IPS-NIHi11 (cell line): ENCODE measurements at regions not wholly inside any gene's neighbourhood (a gene's known extent, or its start where the extent isn't known, plus 50 kb on each side); places are given as distances from the start of the nearest gene placed in this dataset.
A peak's percentile ranks its signal among the peaks of the same experiment; 100 is the strongest.
"Not testable (repeated sequence)": the region's sequence is repeated elsewhere in the genome, so short reads cannot be mapped to it uniquely, and the experiment has no call there.

ENCODE experiments used
- DNase-seq: peaks from one replicate; pipeline ENCODE4 v3.0.0; 2012; ENCODE audit warnings: mixed read lengths, low spot score

- DNase-seq = not testable (repeated sequence)
Observed at GRCh38 chr2:132220589-132220988, 58.8 kb upstream of the ANKRD30BL start.

- DNase-seq = not testable (repeated sequence)
Observed at GRCh38 chr2:132221886-132222285, 60.1 kb upstream of the ANKRD30BL start.

GRCh38 chr2:132252191-132252893 lies 90.6 kb upstream of the ANKRD30BL start:
- no peak for DNase-seq

GRCh38 chr2:132252894-132253264 lies 91.1 kb upstream of the ANKRD30BL start:
- no peak for DNase-seq

GRCh38 chr2:132253496-132254305 lies 91.9 kb upstream of the ANKRD30BL start:
- no peak for DNase-seq

- not testable (repeated sequence) for DNase-seq
Observed at GRCh38 chr2:132254306-132254919, 92.7 kb upstream of the ANKRD30BL start.

GRCh38 chr2:132255714-132256113 lies 94.0 kb upstream of the ANKRD30BL start:
- DNase-seq = no peak

GRCh38 chr2:132256251-132256902 lies 94.6 kb upstream of the ANKRD30BL start:
- DNase-seq = no peak

GRCh38 chr2:132256903-132257300 lies 95.2 kb upstream of the ANKRD30BL start:
- DNase-seq = not testable (repeated sequence)

GRCh38 chr2:132257301-132258171 lies 95.8 kb upstream of the ANKRD30BL start:
- not testable (repeated sequence) for DNase-seq

GRCh38 chr2:132259276-132259675 lies 97.5 kb upstream of the ANKRD30BL start:
- not testable (repeated sequence) for DNase-seq

- not testable (repeated sequence) for DNase-seq
Observed at GRCh38 chr2:132265595-132265994, 103.8 kb upstream of the ANKRD30BL start.

- DNase-seq = no peak
Observed at GRCh38 chr2:132267105-132267497, 105.3 kb upstream of the ANKRD30BL start.

- DNase-seq = not testable (repeated sequence)
Observed at GRCh38 chr2:132267498-132268283, 105.9 kb upstream of the ANKRD30BL start.

- DNase-seq = peak; percentile 69
Observed at GRCh38 chr2:132268284-132268976, 106.7 kb upstream of the ANKRD30BL start.

- DNase-seq = no peak
Observed at GRCh38 chr2:132268977-132269523, 107.3 kb upstream of the ANKRD30BL start.

GRCh38 chr2:132270255-132270654 lies 108.5 kb upstream of the ANKRD30BL start:
- no peak for DNase-seq

GRCh38 chr2:132270981-132271546 lies 109.3 kb upstream of the ANKRD30BL start:
- DNase-seq = no peak

GRCh38 chr2:132271794-132272193 lies 110.0 kb upstream of the ANKRD30BL start:
- DNase-seq = not testable (repeated sequence)
